ENCODE measurements at regions not wholly inside any gene's neighbourhood (a gene's known extent, or its start where the extent isn't known, plus 50 kb on each side); places are given as distances from the start of the nearest gene placed in this dataset.
"Not testable (repeated sequence)": the region's sequence is repeated elsewhere in the genome, so short reads cannot be mapped to it uniquely, and the experiment has no call there.

GRCh38 chr12:38159591-38160317 is 156.8 kb upstream of the ALG10B start:
- no peak for DNase-seq

GRCh38 chr12:38160318-38161122 is 156.1 kb upstream of the ALG10B start:
- no peak for DNase-seq

- no peak for DNase-seq
Measured at GRCh38 chr12:38161123-38162000, 155.2 kb upstream of the ALG10B start.

DNA sequence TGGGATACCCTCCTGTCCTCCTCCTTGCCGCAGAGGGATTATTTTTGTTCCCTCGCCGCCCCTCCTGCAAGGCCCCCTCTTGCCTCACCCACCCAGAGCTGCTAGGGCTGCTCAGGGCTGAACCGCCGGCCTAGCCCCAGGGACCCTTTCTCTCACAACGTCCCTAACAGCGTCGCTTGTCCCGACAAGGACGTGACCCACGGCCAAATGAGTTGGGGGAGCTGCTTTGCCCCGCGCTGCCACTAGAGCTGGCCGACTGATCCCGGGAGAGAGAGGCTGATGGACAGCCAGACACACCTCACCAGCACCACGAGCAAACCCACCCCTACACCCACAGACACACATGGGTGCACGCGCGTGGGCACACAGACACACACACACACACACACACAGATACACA is 154.6 kb upstream of the ALG10B start:
- no peak for DNase-seq

GRCh38 chr12:38162708-38163441 is 153.7 kb upstream of the ALG10B start:
- DNase-seq, result no peak

GRCh38 chr12:38163442-38163801 is 153.2 kb upstream of the ALG10B start:
- DNase-seq, result no peak

- no peak for DNase-seq
Measured at GRCh38 chr12:38166225-38166624, 150.3 kb upstream of the ALG10B start.

- no peak for DNase-seq
Measured at GRCh38 chr12:38175538-38175937, 141.0 kb upstream of the ALG10B start.

- DNase-seq, result not testable (repeated sequence)
Measured at GRCh38 chr12:38183617-38184016, 133.0 kb upstream of the ALG10B start.

DNA sequence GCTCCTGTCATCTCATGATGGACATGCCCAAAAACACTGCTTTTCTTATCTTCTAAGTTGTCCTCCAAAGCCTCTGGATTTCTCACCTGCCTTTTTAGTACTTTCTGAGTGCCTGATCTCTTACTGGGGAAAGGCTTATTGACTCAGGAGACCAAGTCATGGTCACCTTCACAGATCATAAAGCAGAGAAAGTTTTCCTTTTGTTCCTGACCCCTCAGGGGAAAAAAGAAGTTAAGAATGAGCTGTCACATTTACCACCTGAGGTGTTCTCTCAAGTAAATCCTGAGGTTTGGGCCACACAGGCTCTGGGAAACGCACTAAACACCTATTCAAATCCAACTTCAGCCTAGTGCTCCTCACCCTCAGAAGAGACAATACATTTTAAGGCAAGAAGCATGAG is 119.3 kb upstream of the ALG10B start:
- DNase-seq, result not testable (repeated sequence)

DNA sequence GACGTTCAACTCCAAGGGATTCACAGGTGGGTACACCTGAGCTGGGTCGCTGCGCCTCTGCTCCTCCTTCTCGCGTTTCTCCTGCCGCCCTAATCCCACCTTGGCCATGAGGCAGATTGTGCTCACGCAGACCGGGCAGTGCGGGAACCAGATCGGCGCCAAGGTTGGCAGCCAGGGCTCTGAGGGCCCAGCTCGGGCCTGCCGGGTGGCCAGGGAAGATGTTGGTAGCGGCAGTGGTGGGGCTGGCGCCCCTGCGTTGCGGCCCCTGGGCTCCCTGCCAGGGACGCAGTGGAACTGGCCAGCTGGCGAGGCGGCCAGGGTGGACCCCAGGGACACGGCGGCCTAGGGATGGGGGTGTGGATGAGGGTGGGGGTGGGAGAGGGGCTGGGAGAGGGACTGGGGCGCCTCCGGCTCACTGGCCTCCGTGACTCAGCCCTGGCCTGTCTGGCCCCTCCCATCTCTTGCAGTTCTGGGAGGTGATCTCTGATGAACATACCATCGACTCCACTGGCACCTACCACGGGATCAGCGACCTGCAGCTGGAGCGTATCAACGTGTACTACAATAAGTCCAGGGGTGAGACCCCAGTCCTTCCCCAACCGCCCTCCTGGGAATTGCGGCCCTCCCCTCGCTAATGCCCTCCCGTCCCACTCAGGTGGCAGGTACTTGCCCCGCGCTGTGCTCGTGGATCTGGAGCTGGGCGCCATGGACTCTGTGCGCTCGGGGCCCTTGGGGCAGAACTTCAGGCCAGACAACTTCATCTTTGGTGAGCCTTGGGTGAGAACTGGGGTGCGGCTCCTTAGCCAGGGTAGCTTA is 114.9 kb upstream of the ALG10B start:
- no peak for DNase-seq

GRCh38 chr12:38204831-38205230 is 111.7 kb upstream of the ALG10B start:
- DNase-seq, result no peak

DNA sequence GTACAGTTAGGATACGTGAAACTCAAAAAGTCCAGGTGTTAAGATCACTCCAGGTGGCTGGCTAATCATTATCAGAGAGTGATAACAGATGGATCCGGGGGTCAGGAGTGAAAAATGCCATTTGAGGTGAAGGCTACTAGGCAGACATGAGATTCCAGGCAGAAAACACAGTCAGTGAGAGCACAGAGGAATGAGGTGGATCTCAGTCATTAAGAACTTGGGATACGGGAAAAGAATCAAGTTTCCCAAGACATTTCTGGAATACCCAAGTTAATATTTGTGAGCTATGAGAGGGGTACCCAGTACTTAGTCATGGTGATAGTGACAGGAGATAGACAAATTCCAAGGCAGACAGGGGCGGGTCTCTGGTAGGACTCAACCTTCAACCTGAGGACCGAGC is 94.6 kb upstream of the ALG10B start:
- no peak for DNase-seq

GRCh38 chr12:38238328-38238727 is 78.2 kb upstream of the ALG10B start:
- not testable (repeated sequence) for DNase-seq

DNA sequence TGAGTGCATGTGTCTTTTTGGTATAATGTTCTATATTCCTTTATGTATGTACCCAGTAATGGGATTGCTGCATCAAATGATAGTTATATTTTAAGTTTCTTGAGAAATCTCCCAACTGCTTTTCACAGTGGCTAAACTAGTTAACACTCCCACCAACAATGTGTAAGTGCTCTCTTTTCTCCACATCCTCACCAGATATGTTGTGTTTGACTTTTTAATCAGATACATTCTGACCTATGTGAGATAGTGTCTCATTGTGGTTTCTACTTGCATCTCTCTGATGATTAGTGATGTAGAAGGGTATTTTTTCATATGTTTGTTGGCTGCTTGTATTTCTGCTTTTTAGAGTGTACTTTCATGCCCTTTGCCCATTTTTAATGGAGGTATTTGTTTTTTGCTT is 62.8 kb upstream of the ALG10B start:
- DNase-seq, result no peak

- no peak for DNase-seq
Measured at GRCh38 chr12:38258411-38258810, 58.2 kb upstream of the ALG10B start.
